ENCODE measurements at regions not wholly inside any gene's neighbourhood (a gene's known extent, or its start where the extent isn't known, plus 50 kb on each side); places are given as distances from the start of the nearest gene placed in this dataset.
"Not testable (repeated sequence)": the region's sequence is repeated elsewhere in the genome, so short reads cannot be mapped to it uniquely, and the experiment has no call there.

DNA sequence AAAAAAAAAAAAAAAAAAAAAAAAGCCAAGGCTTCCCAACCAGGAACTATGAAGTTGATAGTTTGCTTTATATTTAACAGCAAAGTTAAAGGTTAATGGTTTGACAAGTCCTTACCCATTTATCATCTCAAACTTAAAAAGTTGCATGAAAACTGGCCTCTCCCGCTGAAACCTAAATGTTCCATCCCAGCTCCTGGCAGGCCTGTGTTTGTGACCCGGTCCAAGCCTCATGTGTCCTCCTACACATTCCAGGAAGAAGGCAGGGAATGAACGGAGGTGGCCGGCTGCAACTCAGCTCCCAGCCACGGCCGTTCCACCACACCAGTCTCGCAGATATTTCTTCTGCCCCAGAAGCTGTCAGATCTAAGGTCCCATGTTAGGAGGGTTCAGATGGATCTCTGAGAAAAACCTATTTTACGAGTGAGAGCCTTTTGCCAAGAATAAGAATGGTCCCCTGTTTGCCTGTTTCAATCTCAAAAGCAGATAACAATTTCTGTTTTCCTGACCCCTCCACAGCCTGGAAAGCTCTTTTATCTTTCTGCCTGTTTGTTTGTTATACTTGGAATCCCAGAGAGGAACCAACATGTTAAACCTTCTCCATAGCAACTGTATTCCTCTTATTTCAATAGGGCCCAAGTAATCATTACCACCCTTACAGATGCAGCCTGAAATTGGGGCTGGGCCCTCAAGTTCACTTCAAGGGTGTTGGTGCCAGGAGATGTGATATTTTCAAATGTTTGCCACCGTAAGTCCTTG lies 56.5 kb downstream of the KCTD12 start:
- no peak for DNase-seq (ENCODE audit: low read depth, low spot score)

DNA sequence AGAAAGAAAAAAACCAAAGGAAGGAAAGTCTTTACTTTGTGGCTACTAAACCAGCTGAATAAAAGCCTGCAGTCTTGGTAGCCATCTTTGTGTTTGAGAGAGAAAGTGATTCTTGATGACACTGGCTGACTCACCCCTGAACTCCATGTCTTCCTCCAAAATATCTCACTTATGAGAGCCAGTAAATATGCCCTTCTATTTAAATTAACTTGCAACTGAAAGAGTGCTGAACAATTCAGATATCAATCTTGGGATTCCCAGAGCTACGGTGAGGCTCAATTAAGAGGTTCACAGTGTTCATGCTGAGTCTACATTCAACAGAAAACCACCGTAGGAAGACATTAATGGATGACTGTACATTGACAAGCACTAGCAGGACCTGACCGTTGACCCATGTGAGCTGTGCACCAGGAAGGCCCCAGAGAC lies 57.9 kb downstream of the KCTD12 start:
- DNase-seq (ENCODE audit: low read depth, low spot score): no peak

DNA sequence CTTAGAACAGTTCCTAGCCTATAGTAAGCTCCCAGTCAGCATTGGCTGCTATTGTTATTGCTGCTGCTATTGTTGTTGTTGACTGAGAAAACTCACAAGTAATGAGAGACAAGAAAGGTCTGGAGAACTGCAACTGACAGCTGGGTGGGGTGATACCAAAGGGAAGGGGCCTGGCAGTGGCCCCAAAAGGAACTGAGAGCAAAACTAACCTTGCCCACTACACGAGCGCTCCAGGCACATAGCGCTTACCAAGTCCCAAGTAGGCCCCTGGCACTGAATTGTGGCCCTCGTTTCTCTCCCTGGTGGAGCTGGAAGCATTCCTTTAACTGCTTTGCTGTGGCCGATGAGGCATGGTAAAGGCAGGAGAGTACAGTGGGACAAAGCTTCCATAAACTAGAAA lies 59.7 kb downstream of the KCTD12 start:
- DNase-seq (ENCODE audit: low read depth, low spot score): no peak

DNA sequence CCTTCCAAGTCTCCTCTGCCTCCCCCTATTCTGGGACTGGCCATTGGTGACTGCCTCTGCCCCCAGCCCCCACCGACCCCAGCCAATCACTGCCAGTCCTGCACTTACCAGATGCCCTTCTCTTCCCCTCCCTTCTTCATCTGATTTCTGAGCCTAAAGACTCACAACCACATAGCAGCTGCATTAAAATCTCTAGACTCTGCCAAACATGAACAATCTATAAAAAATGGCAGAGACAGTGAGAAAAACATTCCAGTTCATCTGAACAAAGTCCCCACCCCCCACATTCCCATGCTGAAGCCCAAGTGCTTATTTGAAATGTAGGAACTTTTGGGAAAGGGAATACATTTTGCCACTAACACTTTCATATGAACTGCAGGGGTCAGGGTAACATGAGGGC lies 60.8 kb downstream of the KCTD12 start:
- peak; percentile 11 for DNase-seq (ENCODE audit: low read depth, low spot score)

DNA sequence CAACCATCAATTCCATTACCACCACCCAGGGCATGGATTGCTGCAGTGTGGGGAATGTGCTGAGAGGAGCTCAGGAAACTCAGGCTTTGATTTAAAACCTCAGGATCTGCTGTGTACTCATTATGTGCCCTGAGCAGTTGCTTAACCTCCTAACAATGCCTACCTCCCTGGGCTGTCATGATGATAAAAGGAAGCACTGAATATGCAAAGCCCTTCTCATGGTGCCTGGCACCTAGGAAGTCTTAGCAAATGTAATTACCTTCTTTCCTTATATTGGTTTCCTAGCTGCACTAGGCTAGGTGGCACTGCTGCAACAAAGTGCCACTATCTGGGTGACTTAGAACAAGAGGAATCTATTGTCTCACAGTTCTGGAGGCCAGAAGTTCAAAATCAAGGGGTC lies 62.2 kb downstream of the KCTD12 start:
- DNase-seq (ENCODE audit: low read depth, low spot score): no peak

DNA sequence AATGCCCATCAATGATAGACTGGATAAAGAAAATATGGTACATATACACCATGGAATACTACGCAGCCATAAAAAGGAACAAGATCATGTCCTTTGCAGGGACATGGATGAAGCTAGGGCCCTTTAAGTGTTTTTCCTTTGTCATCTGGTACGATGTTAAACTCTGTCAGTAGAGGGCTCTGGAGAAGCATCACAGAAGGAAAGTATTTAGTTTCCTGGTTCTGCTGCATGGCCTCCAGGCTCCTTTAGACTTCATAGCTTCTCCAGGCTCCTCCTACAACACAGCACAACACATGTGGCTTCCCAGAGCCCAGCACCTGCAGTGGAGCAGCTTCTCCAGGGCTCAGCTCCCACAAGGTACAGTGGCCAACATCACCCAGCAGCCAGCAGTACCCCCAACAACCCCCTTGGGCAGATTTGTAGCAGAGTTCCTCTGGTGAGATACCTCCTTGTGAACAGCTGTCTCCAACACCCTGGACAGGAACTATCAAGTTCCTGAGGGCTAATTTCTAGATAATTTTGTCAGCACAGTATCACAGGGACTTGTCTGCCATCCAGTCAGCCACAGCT lies 63.4 kb downstream of the KCTD12 start:
- peak; percentile 11 for DNase-seq (ENCODE audit: low read depth, low spot score)

DNA sequence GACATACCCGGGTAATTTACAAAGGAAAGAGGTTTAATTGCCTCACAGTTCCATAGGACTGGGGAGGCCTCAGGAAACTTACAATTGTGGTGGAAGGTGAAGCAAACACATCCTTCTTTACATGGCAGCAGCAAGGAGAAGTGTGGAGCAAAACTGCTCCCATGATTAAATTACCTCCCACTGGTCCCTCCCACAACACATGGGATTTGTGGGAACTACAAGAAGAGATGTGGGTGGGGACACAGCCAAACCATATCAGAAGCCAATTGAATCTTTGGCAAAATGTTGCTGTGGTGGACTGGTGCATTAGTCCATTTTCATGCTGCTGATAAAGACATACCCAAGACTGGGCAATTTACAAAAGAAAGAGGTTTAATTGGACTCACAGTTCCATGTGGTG lies 65.0 kb downstream of the KCTD12 start:
- not testable (repeated sequence) for DNase-seq (ENCODE audit: low read depth, low spot score)

DNA sequence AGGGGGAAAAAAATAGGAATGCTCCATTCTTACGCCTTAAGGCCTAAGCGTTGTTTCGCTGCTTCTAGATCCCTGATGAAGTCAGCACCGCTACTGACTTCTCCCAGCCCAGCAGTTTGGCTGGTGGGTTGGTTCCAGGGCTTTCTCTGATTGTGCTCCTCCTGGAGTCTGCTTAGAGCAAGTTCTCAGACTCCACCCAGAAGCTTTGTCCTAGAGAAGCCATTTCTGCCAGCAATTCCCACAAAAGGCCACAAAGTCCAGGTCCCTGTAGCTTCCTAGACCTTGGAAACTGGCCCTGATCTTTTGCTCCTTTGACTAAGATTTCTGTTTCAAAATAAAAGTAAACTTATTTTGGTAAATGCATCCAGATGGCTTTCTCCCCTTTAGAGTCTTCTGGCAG lies 65.4 kb downstream of the KCTD12 start:
- DNase-seq (ENCODE audit: low read depth, low spot score): no peak

DNA sequence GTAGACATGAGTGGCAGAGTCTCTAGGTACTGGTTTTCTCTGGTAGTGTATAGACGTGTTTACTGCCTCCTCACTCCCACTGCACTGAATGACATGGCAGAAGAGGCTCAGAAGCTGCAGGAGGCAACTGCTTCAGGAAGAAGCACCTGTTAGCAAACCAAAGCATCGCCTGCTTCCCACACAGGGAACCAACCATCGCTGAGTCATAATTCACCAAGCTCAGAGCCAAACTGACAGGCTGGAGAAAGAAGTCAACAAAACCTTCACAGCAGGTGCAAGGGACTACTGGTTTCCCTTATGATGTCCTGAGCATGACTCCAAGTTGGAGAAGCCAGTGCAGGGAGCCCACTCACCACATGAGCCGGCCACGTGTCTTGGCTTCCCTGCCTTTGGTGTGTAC lies 69.8 kb downstream of the KCTD12 start:
- no peak for DNase-seq (ENCODE audit: low read depth, low spot score)

DNA sequence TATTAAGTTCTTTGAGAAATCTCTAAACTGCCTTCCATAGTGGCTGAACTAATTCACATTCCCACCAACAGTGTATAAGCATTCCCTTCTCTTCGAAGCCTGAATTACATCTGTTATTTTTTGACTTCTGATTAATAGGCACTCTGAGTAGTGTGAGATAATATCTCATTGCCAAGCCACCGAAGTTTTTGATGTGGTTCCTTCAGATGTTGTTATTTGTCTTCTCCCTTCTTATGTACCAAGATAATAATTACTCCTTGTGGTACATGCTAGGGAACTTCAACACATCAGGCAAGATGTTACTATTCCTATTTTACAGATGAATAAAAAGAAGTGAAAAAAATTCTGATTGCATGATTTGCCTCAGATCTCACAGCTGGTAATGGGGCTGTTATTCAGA lies 70.9 kb downstream of the KCTD12 start:
- no peak for DNase-seq (ENCODE audit: low read depth, low spot score)

DNA sequence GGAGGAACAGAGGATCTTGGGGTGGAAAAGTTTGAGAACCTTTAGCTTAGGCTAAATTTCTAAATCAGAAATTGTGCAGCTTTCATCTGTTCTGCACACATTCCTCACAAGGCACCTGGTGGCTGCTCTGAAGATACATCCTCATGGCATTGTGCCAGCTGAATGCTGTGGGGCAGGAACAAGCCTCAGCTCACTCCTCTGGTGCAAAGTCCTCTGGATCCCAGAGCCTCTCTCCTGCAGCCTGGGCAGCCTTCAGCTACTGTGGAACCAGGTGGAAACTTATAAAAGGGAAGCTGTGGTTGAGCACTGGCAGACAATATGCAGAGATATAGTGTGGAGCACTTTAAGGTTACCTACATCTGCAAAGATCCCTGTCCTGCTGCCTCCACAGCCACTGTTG lies 72.3 kb downstream of the KCTD12 start:
- no peak for DNase-seq (ENCODE audit: low read depth, low spot score)

DNA sequence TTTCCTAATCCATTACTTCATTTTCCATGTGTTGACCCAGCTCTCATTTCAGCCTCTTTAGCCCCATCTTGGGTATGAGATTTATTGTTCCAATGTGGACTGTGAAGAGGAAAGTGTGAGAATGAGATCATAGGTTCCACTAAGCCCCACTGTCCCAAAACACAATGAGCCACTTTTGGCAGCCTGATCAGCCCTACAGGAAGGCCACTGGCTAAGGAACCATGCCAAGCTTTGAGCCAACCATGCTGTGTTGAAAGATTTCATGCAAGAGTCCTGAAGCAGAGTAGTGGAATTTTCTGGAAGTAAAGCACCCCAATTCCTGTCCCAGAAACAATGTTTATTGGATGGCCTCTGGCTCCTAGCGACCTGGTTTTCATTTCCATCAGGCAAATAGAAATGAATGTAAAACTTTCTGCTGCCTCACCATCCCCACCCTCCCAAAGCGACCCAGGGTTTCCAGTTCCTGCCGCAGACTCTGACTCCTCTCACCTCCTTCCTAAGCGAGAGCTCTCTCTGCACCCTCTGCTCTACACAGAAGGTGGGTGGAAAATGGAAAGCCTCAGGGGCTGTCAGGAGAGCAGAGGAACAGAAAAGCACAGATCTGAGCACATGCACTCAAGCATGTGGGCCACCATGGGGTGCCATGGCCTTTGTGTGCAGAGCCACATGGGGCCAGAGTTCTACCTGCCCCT lies 73.1 kb downstream of the KCTD12 start:
- DNase-seq (ENCODE audit: low read depth, low spot score): peak; percentile 13

DNA sequence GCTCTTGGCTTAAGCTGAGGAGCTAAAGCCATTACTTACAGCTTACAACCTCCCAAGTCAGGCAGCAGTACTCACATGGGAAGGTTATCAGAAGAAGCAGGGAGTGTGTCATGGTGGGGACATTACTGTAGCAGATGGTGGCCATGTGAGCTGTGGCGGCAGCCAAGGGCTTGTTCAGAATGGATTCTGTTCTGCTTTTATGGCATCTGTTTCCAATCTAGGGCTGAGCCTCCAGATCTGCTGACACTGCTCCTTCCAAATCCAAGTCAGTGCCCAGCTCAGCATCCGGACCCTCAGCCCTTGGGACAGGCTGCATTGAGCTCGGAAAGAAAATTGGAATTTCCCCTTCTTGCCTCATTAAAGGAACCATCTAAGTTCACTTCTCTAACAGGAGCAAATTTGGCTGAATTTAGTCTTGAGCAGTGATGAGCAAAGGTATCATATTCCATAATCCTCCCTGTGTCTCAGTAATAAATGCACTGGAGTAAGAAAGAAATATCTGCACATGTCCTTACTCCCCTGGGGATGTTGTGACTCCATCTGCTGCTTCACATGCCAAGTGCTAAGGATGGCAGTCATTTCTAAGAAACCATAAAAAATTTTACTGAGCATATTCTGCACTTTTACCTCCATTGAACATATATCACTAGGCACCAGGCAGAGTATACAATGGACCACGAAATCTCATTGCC lies 73.9 kb downstream of the KCTD12 start:
- no peak for DNase-seq (ENCODE audit: low read depth, low spot score)

DNA sequence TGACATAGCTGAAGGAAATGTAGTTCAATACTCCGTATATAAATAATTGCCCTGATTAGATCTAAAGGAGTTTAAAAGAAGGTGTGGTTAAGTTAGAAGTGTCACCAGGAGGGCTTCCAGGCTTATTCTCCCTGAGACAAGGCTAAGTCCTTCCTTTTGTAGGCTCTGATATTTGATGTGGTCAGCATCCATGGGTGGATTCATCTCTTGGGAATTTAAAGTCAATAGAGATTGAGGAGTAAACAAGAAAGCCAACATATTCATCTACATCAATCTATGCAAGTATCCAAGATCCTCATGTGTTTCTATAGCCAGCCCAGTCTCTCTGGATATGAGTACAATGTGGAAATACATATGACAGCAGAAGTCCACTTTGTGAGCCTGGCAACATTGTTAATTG lies 76.8 kb downstream of the KCTD12 start:
- no peak for DNase-seq (ENCODE audit: low read depth, low spot score)

DNA sequence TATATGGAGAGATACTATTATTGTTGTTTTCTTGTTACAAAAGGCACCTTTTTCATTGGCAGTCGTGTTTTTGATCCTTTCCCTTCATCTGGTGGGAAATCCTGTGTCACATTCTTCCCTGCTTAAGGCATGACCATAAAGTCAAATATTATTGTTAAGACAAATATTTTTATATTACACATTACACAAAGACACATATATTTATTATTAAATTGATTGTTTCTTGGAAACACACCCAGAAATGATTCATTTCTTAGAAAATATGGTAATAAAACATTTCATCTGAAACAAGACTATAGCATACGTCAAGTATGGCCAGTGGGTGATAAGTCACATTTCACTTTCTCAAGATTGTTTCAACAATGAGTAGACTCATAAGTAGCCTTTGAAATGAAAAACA lies 77.3 kb downstream of the KCTD12 start:
- no peak for DNase-seq (ENCODE audit: low read depth, low spot score)

DNA sequence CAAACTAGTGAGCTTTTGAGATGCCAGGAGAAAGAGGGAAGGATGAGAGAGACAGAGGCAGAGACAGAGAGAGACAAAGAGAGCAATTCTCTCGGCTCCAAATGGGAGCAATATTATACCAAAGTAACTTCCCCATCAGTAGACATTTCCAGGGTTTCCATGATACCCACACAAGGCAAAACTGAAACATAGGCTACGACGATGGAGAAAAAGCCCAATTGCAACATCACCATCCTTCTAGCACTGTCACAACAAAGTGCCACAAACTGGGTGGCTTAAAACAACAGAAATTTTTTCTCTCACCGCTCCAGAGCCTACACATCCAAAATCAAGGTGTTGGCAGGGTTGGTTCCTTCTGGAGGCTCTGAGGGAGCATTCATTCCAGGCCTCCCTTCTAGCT lies 81.4 kb downstream of the KCTD12 start:
- no peak for DNase-seq (ENCODE audit: low read depth, low spot score)

DNA sequence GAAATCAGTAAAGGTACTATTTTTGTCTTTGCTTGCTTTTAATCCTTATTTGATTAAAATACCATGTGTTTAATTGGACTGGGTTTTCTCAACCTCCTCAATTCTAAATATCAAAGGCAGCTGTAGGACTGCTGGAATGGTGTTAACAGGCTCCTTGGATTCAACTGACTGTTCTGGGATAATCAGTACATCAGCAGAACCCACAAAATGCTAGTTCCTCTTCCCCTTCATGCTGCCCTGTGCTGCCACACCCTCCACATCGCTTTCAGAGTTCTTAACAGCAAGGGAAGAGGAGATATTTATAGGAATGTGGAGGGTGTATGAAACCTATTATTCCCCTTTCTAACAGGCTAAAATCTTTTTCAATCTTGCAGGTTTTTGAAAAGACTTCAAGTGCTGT lies 82.4 kb downstream of the KCTD12 start:
- DNase-seq (ENCODE audit: low read depth, low spot score): no peak

DNA sequence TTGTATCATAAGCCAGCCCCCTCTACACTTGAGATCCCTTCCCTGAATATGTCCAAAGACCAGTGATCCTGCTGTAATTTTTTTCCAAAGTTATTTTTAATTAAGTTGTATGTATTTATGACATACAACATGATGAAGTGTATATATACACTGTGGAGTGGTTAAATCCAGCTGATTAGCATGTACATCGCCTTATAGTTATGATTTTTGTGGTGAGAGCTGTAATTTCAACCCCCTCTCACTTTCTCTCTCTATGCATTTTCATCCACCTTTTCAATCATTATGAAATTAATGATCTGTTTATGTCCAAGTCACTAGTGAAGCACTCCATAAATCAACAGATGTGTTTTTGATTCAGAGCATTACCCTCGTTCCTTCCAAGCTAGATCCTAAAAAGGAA lies 85.3 kb downstream of the KCTD12 start:
- DNase-seq (ENCODE audit: low read depth, low spot score): no peak

DNA sequence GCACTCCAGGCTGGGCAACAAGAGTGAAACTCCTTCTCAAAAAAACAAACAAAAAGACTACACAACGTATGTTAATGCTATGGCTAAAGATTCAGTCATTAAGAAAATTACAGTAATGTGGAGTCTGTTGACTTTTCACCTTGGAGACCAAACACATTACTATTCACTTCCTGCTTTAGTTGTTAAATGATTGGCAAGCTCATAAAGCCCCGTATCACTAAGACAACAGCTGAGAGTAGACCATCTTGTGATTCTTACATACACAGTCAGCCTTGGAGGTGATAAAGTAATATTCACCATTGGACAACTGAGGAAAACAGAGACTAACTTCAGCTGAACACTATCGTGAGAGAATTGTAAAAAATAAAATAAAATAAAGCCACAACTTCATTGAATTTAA lies 86.5 kb downstream of the KCTD12 start:
- DNase-seq (ENCODE audit: low read depth, low spot score): peak; percentile 22

DNA sequence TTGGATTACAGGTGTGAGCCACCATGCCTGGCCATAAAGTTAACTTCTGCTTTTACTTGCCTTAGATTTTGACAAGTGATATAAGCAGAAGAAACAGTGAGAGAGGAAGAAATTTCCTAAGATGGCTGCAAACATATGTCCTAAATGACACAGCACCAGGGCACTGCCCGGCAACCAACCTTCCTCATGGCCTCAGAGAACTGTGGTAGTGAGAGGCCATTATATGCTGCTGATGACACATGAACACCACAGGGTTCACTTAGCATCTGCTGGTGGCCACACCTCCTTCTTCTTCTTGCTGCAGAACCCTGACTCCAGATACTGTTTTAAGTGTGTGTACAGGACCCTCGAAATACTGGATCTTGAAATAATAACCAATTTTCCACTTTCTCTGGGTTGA lies 88.2 kb downstream of the KCTD12 start:
- no peak for DNase-seq (ENCODE audit: low read depth, low spot score)

DNA sequence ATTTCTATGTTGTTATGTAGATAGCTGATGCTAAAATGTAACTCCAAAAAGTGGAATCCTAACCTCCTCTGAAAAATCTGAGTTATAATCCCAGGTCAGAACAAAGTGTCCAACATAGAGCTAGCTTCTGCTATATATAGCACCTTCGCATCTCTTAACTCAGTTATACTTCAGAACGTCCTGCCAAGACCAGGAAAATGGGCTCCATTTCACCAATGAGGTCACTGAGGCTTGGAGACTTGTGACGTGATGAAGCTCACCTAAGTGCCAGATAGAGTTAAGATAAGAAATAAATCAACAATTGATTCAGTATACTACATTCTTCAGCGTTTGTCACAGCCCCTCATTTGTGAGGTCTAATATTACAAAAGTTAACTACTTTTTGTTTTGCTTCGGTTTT lies 88.8 kb downstream of the KCTD12 start:
- DNase-seq (ENCODE audit: low read depth, low spot score): no peak

DNA sequence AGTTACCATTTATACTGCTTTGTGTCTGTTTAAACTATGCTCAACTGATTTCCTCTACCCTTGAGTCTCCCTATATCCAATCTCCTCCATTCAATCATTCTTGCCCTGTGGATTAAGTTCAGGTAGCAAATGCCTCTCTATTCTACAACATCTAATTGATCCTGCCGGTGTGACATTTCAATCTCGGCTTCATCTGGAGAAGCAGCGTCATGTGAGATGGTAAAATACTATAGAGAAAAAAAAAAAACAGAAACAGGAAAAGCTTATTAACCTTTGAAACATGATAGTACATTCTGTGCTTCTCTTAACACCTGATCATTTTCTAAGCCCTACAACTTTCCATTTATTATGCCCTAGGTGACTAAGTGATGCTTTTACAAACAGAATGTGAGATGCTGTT lies 89.4 kb downstream of the KCTD12 start:
- no peak for DNase-seq (ENCODE audit: low read depth, low spot score)

Measured in astrocyte of the hippocampus (primary cell).